Retinal pigment epithelial cell (primary cell): ENCODE measurements at regions not wholly inside any gene's neighbourhood (a gene's known extent, or its start where the extent isn't known, plus 50 kb on each side); places are given as distances from the start of the nearest gene placed in this dataset.
"Not testable (repeated sequence)": the region's sequence is repeated elsewhere in the genome, so short reads cannot be mapped to it uniquely, and the experiment has no call there.

Experiments used
- DNase-seq: peaks from one replicate; pipeline ENCODE4 v3.0.0-alpha.2; 2010; ENCODE audit warnings: low read depth
- H3K4me3 ChIP-seq: 2 replicates; pipeline ENCODE4 v1.5.1; 2011; ENCODE audit warnings: mild to moderate bottlenecking, low read length, control low read depth, moderate library complexity
- TF ChIP-seq, protein P1 (sequence below): conservative IDR thresholded peaks from 2 replicates; pipeline ENCODE4 v1.5.1; 2011; ENCODE audit warnings: low read depth, low read length, control low read depth, inconsistent platforms

GRCh38 chr4:14920759-14921320, 81.4 kb upstream of the CPEB2 start:
- H3K4me3 ChIP-seq = no peak overlapping the region
- TF ChIP-seq, protein P1, sequence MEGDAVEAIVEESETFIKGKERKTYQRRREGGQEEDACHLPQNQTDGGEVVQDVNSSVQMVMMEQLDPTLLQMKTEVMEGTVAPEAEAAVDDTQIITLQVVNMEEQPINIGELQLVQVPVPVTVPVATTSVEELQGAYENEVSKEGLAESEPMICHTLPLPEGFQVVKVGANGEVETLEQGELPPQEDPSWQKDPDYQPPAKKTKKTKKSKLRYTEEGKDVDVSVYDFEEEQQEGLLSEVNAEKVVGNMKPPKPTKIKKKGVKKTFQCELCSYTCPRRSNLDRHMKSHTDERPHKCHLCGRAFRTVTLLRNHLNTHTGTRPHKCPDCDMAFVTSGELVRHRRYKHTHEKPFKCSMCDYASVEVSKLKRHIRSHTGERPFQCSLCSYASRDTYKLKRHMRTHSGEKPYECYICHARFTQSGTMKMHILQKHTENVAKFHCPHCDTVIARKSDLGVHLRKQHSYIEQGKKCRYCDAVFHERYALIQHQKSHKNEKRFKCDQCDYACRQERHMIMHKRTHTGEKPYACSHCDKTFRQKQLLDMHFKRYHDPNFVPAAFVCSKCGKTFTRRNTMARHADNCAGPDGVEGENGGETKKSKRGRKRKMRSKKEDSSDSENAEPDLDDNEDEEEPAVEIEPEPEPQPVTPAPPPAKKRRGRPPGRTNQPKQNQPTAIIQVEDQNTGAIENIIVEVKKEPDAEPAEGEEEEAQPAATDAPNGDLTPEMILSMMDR = no peak
- no peak for DNase-seq

DNA sequence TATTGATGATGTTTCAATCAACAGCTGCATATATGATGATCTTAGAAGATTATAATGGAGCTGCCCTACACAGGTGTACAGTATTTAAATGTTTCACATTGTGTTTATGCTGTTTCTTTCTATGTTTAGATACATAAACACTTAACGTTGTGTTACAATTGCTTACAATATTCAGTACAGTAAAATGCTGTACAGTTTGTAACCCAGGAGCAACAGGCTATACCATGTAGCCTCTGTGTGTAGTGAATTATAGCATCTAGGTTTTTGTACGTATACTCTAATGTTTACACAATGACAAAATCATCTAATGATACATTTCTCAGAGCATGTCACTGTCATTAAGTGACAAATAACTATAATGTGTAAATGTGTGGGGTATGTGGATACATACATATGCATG, 80.5 kb upstream of the CPEB2 start:
- not testable (repeated sequence) for H3K4me3 ChIP-seq, DNase-seq

GRCh38 chr4:14924076-14924811, 78.0 kb upstream of the CPEB2 start:
- TF ChIP-seq, protein P1 = no peak
- no peak for DNase-seq
- H3K4me3 ChIP-seq = no peak overlapping the region

DNA sequence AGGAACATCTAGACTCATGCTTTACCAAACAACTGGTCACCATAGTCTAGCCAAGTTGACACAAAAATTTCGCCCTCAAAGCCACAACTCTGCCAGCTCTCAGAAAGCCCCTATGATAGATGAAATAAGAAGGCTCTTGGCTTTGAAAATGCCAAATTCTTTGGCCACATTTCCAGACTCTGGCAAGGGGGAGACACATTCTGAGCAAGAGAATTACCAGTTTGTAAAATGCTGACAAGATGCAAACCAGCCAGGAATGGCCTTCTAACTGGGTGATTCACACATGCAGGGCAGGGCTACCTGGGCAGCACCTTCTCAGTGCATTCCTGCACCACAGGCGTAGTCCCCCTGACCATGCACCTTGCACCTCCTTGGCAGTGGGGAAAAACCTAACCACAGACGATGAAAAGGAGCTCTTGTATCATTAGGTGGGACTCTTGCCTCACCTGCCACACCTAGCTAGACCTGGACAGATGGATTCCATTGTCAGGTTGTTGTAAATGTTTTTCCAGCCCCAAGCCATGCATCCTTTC, 77.4 kb upstream of the CPEB2 start:
- no peak overlapping the region for H3K4me3 ChIP-seq
- TF ChIP-seq, protein P1 = no peak
- DNase-seq = no peak

DNA sequence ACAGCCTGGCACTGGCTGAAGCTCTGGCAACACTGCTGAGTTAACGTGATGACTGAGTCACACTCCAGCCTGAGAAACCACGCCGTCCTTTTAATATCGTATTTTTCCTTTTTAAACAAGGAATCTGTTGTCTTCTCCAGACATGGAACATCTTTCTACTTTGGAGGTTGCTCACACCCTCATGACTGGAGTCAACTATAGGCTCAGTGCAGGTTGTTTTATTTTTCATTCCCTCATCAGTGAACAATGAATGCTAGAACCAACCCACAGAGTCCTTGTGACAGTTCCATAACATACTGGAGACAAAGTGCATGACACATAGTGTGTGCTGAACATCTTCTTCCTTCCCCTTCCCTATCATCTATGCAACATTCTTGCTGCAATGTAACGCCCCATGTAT, 76.8 kb upstream of the CPEB2 start:
- H3K4me3 ChIP-seq = no peak overlapping the region
- no peak for DNase-seq
- TF ChIP-seq, protein P1 = no peak

DNA sequence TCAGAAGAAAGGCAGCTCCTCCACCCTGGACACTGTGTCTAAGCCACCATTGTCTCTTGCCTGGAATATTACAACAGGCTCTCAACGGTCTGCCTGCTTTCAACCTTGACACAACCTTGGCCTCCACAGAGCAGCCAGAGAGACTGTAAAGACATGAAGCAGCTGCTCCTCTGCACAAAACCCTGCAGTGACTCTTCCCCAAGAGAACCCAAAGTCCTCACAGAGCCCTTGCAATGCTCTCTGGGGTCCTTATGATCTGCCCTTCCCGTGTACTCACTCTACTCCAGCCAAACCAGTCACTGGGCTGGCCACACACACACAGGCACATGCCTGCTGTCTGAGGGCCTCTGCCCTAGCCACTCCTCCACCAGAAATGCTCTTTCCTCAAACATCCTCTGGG, 75.9 kb upstream of the CPEB2 start:
- no peak overlapping the region for H3K4me3 ChIP-seq
- no peak for DNase-seq
- TF ChIP-seq, protein P1 = no peak

GRCh38 chr4:14928035-14928434, 74.2 kb upstream of the CPEB2 start:
- TF ChIP-seq, protein P1 = no peak
- H3K4me3 ChIP-seq = no peak overlapping the region
- no peak for DNase-seq
